ENCODE measurements at regions not wholly inside any gene's neighbourhood (a gene's known extent, or its start where the extent isn't known, plus 50 kb on each side); places are given as distances from the start of the nearest gene placed in this dataset.

DNA sequence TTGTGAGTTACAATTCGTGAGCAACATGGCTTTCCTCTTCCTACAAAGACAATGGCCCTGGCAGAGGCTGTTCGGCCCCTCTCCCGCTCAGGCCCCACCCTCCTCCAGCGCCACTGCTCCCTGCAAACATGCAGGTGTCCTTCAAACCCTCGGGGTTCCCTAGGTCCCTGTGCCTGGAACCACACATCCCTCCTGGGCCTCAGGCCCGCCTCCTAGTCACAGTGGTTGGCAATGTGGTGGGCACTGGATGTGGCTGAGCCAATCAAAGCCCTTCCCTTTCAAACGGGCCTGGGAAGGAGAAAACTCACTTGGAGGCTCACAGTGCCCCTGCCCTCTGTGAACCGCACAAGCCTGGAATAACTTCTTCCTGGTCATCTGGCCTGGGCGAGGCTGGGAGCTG lies 147.2 kb downstream of the TFAP2C start:
- no peak overlapping the region for H3K4me3 ChIP-seq (ENCODE audit: low read length)
- no peak overlapping the region for H3K27ac ChIP-seq (ENCODE audit: low read length)
- no peak overlapping the region for H2AFZ ChIP-seq (ENCODE audit: low read depth, low read length)
- no peaks in the 10 kb centered on the region for H3K27me3 ChIP-seq (ENCODE audit: insufficient read depth, low read depth, low read length)
- H3K79me2 ChIP-seq (replicated peaks; ENCODE audit: insufficient read depth, low read length): no peaks in the 10 kb centered on the region
- no peak overlapping the region for H3K9ac ChIP-seq (ENCODE audit: low read length)
- no peak overlapping the region for H3K4me2 ChIP-seq (ENCODE audit: low read length)
- no peaks in the 10 kb centered on the region for H3K9me3 ChIP-seq (ENCODE audit: low read length)
- no peaks in the 10 kb centered on the region for H3F3A ChIP-seq (ENCODE audit: insufficient read depth, low read length, poor library complexity, severe bottlenecking)
- no peaks in the 10 kb centered on the region for H3K9me2 ChIP-seq (ENCODE audit: insufficient read depth, low read length)
- H4K20me1 ChIP-seq (ENCODE audit: insufficient read depth): no peaks in the 10 kb centered on the region
- TF ChIP-seq, protein P1, sequence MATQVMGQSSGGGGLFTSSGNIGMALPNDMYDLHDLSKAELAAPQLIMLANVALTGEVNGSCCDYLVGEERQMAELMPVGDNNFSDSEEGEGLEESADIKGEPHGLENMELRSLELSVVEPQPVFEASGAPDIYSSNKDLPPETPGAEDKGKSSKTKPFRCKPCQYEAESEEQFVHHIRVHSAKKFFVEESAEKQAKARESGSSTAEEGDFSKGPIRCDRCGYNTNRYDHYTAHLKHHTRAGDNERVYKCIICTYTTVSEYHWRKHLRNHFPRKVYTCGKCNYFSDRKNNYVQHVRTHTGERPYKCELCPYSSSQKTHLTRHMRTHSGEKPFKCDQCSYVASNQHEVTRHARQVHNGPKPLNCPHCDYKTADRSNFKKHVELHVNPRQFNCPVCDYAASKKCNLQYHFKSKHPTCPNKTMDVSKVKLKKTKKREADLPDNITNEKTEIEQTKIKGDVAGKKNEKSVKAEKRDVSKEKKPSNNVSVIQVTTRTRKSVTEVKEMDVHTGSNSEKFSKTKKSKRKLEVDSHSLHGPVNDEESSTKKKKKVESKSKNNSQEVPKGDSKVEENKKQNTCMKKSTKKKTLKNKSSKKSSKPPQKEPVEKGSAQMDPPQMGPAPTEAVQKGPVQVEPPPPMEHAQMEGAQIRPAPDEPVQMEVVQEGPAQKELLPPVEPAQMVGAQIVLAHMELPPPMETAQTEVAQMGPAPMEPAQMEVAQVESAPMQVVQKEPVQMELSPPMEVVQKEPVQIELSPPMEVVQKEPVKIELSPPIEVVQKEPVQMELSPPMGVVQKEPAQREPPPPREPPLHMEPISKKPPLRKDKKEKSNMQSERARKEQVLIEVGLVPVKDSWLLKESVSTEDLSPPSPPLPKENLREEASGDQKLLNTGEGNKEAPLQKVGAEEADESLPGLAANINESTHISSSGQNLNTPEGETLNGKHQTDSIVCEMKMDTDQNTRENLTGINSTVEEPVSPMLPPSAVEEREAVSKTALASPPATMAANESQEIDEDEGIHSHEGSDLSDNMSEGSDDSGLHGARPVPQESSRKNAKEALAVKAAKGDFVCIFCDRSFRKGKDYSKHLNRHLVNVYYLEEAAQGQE (IDR thresholded peaks at IDR 0.05; ENCODE audit: borderline replicate concordance): no peak
- TF ChIP-seq MXI1 (conservative IDR thresholded peaks at IDR 0.05; ENCODE audit: poor library complexity, severe bottlenecking) (no peak), TAF1 (IDR thresholded peaks at IDR 0.05; ENCODE audit: low read depth) (no peak), RAD21 (conservative IDR thresholded peaks at IDR 0.05) (no peak), EP300 (conservative IDR thresholded peaks at IDR 0.05; ENCODE audit: poor library complexity, severe bottlenecking) (no peak), POLR2AphosphoS5 (IDR thresholded peaks at IDR 0.05) (no peak), SMC3 (conservative IDR thresholded peaks at IDR 0.05; ENCODE audit: poor library complexity) (no peak), EZH2 (IDR thresholded peaks at IDR 0.05; ENCODE audit: borderline replicate concordance, insufficient read depth, low read length, poor library complexity, severe bottlenecking) (no peak)
- TF ChIP-seq, protein P2, sequence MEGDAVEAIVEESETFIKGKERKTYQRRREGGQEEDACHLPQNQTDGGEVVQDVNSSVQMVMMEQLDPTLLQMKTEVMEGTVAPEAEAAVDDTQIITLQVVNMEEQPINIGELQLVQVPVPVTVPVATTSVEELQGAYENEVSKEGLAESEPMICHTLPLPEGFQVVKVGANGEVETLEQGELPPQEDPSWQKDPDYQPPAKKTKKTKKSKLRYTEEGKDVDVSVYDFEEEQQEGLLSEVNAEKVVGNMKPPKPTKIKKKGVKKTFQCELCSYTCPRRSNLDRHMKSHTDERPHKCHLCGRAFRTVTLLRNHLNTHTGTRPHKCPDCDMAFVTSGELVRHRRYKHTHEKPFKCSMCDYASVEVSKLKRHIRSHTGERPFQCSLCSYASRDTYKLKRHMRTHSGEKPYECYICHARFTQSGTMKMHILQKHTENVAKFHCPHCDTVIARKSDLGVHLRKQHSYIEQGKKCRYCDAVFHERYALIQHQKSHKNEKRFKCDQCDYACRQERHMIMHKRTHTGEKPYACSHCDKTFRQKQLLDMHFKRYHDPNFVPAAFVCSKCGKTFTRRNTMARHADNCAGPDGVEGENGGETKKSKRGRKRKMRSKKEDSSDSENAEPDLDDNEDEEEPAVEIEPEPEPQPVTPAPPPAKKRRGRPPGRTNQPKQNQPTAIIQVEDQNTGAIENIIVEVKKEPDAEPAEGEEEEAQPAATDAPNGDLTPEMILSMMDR (IDR thresholded peaks at IDR 0.05; ENCODE audit: poor library complexity, severe bottlenecking): no peak
- H3K36me3 ChIP-seq (ENCODE audit: insufficient read depth, low read length): no peaks in the 10 kb centered on the region

DNA sequence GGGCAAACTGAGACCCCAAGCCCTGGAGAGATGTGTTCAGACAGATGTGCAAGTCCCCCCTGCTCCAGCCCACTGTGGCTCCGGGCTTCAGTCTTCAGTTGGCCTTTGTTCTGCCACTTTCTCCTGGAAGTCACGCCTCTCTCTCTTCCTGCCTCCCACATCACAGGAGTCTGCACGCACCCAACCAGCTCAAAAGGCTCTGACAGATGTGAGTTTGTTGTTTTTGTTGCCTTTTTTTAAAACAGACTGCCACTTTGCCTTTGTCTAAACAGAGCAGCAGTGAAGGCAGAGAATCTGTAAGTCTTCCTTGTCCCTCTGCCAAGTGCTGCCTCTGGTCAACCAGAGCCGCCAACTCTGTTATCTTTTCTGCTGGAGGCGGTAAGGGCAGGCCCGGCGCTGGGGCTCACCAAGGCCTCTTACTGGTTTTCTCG lies 149.7 kb downstream of the TFAP2C start:
- no peaks in the 10 kb centered on the region for H3F3A ChIP-seq (ENCODE audit: insufficient read depth, low read length, poor library complexity, severe bottlenecking)
- no peaks in the 10 kb centered on the region for H3K9me3 ChIP-seq (ENCODE audit: low read length)
- H3K9me2 ChIP-seq (ENCODE audit: insufficient read depth, low read length): no peaks in the 10 kb centered on the region
- H4K20me1 ChIP-seq (ENCODE audit: insufficient read depth): no peaks in the 10 kb centered on the region
- H3K4me3 ChIP-seq (ENCODE audit: low read length): no peak overlapping the region
- no peaks in the 10 kb centered on the region for H3K79me2 ChIP-seq (replicated peaks; ENCODE audit: insufficient read depth, low read length)
- no peak overlapping the region for H3K27ac ChIP-seq (ENCODE audit: low read length)
- no peak overlapping the region for H3K9ac ChIP-seq (ENCODE audit: low read length)
- no peak overlapping the region for H2AFZ ChIP-seq (ENCODE audit: low read depth, low read length)
- no peaks in the 10 kb centered on the region for H3K27me3 ChIP-seq (ENCODE audit: insufficient read depth, low read depth, low read length)
- H3K4me2 ChIP-seq (ENCODE audit: low read length): no peak overlapping the region
- TF ChIP-seq RAD21 (conservative IDR thresholded peaks at IDR 0.05) (no peak), POLR2AphosphoS5 (IDR thresholded peaks at IDR 0.05) (no peak), EP300 (conservative IDR thresholded peaks at IDR 0.05; ENCODE audit: poor library complexity, severe bottlenecking) (no peak), TAF1 (IDR thresholded peaks at IDR 0.05; ENCODE audit: low read depth) (no peak), EZH2 (IDR thresholded peaks at IDR 0.05; ENCODE audit: borderline replicate concordance, insufficient read depth, low read length, poor library complexity, severe bottlenecking) (no peak), MXI1 (conservative IDR thresholded peaks at IDR 0.05; ENCODE audit: poor library complexity, severe bottlenecking) (no peak), SMC3 (conservative IDR thresholded peaks at IDR 0.05; ENCODE audit: poor library complexity) (no peak)
- TF ChIP-seq, protein P1 (IDR thresholded peaks at IDR 0.05; ENCODE audit: borderline replicate concordance): no peak
- TF ChIP-seq, protein P2 (IDR thresholded peaks at IDR 0.05; ENCODE audit: poor library complexity, severe bottlenecking): no peak
- H3K36me3 ChIP-seq (ENCODE audit: insufficient read depth, low read length): no peaks in the 10 kb centered on the region
